HEK293T (cell line): ENCODE measurements at regions not wholly inside any gene's neighbourhood (a gene's known extent, or its start where the extent isn't known, plus 50 kb on each side); places are given as distances from the start of the nearest gene placed in this dataset.

Experiments
- ELF4 ChIP-seq: fragments of 450-650 bp; IDR thresholded peaks from 2 replicates; pipeline ENCODE4 v1.6.1; 2017; ENCODE audit warnings: antibody characterized with exemption
- FOXA1 ChIP-seq: fragments of 450-650 bp; IDR thresholded peaks from 2 replicates; pipeline ENCODE4 v1.6.1; 2016; ENCODE audit warnings: mild to moderate bottlenecking
- FOXK2 ChIP-seq: fragments of 450-650 bp; IDR thresholded peaks from 2 replicates; pipeline ENCODE4 v1.6.1; 2016; ENCODE audit warnings: mild to moderate bottlenecking
- FOXM1 ChIP-seq: fragments of 450-650 bp; IDR thresholded peaks from 2 replicates; pipeline ENCODE4 v1.6.1; 2017; ENCODE audit warnings: mild to moderate bottlenecking, borderline replicate concordance
- HDGF ChIP-seq: fragments of 450-650 bp; IDR thresholded peaks from 2 replicates; pipeline ENCODE4 v1.6.1; 2017; ENCODE audit warnings: antibody characterized with exemption, borderline replicate concordance
- LEF1 ChIP-seq: fragments of 450-650 bp; IDR thresholded peaks from 2 replicates; pipeline ENCODE4 v1.6.1; 2017; ENCODE audit warnings: mild to moderate bottlenecking, borderline replicate concordance
- NFRKB ChIP-seq: fragments of 450-650 bp; IDR thresholded peaks from 2 replicates; pipeline ENCODE4 v1.6.1; 2016; ENCODE audit warnings: mild to moderate bottlenecking, moderate library complexity
- PKNOX1 ChIP-seq: fragments of 450-650 bp; IDR thresholded peaks from 2 replicates; pipeline ENCODE4 v1.6.1; 2016
- SUZ12 ChIP-seq: fragments of 450-650 bp; IDR thresholded peaks from 2 replicates; pipeline ENCODE4 v1.6.1; 2016; ENCODE audit warnings: mild to moderate bottlenecking
- TARDBP ChIP-seq: fragments of 450-650 bp; IDR thresholded peaks from 2 replicates; pipeline ENCODE4 v1.6.1; 2016

- TF ChIP-seq NFRKB (no peak), LEF1 (no peak), HDGF (no peak), ELF4 (no peak), FOXM1 (no peak), SUZ12 (no peak), PKNOX1 (no peak), FOXA1 (no peak), FOXK2 (no peak), TARDBP (no peak)
These were observed 157.4 kb upstream of the SPRY4 start for GRCh38 chr5:142482207-142482606.
